Colonic mucosa (tissue), 4 donors: ENCODE measurements at regions not wholly inside any gene's neighbourhood (a gene's known extent, or its start where the extent isn't known, plus 50 kb on each side); places are given as distances from the start of the nearest gene placed in this dataset.

ENCODE experiments used
- DNase-seq: peaks from one replicate; pipeline ENCODE4 v3.0.0-alpha.2; 2020
- H3K27ac ChIP-seq: fragments of 200-600 bp; one replicate; pipeline ENCODE4 v1.8.0; 2021
- H3K27me3 ChIP-seq: fragments of 200-600 bp; one replicate; pipeline ENCODE4 v1.8.0; 2021
- H3K36me3 ChIP-seq: fragments of 200-600 bp; one replicate; pipeline ENCODE4 v1.8.0; 2021
- H3K4me1 ChIP-seq: fragments of 200-600 bp; one replicate; pipeline ENCODE4 v1.8.0; 2021; ENCODE audit warnings: mild to moderate bottlenecking
- H3K4me3 ChIP-seq: fragments of 200-600 bp; one replicate; pipeline ENCODE4 v1.8.0; 2021
- H3K9ac ChIP-seq, 2 donors: one replicate each; pipeline ENCODE4 v1.7.0; 2013; ENCODE audit warnings: control low read depth in 2 of 2, low read depth in 2 of 2, low read length in 2 of 2
- H3K9me3 ChIP-seq: fragments of 200-600 bp; one replicate; pipeline ENCODE4 v1.8.0; 2021
- intact Hi-C: fragments of 100-400 bp; cut with DNase I; formaldehyde crosslinking; loops from one replicate; pipeline ENCODE4 v1.14.1; 2022
- TF ChIP-seq, protein P1 (sequence below): fragments of 200-600 bp; IDR thresholded peaks from one replicate; pipeline ENCODE4 v1.8.0; 2022; ENCODE audit warnings: antibody characterized with exemption, mild to moderate bottlenecking
- donor health status: healthy.
- donor health status: DM: no; HTN: no; CAD: no.
- donor health status: DM: no; HTN: no; CAD: no.

- H3K4me3 ChIP-seq = no peak overlapping the region
- no peak overlapping the region for H3K9ac ChIP-seq
- H3K27me3 ChIP-seq = no peaks in the 10 kb centered on the region
- intact Hi-C loops = no loop called here
- no peak for DNase-seq
- TF ChIP-seq, protein P1, sequence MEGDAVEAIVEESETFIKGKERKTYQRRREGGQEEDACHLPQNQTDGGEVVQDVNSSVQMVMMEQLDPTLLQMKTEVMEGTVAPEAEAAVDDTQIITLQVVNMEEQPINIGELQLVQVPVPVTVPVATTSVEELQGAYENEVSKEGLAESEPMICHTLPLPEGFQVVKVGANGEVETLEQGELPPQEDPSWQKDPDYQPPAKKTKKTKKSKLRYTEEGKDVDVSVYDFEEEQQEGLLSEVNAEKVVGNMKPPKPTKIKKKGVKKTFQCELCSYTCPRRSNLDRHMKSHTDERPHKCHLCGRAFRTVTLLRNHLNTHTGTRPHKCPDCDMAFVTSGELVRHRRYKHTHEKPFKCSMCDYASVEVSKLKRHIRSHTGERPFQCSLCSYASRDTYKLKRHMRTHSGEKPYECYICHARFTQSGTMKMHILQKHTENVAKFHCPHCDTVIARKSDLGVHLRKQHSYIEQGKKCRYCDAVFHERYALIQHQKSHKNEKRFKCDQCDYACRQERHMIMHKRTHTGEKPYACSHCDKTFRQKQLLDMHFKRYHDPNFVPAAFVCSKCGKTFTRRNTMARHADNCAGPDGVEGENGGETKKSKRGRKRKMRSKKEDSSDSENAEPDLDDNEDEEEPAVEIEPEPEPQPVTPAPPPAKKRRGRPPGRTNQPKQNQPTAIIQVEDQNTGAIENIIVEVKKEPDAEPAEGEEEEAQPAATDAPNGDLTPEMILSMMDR = no peak
- no peaks in the 10 kb centered on the region for H3K9me3 ChIP-seq
- H3K27ac ChIP-seq = no peak overlapping the region
- H3K4me1 ChIP-seq = no peaks in the 10 kb centered on the region
- no peaks in the 10 kb centered on the region for H3K36me3 ChIP-seq
Observed at GRCh38 chr11:119511614-119512306, 88.8 kb upstream of the THY1 start.

DNA sequence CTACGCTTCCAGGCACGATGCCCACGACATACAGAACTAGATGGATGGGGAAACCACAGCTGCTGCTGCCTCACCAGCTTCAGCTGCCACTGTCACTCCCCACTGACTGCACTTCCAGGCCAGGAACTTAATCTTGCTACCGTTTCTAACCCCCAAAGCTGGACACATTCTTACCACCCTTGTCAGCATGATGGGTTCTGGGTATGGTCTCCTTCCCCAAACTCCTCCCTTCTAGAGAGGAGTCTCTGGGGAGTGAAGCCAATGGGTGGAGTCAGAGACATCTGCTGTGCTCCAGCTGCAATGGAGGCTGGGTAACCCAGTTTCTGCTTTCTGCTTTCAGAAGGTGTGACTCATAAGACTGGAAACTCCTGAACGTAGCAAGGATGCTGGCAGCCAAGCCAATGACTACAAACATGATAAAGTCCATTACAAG lies 87.0 kb upstream of the THY1 start:
- Histone ChIP-seq H3K9ac (no peak overlapping the region), H3K9me3 (no peaks in the 10 kb centered on the region), H3K4me1 (no peaks in the 10 kb centered on the region), H3K4me3 (no peak overlapping the region), H3K27me3 (no peaks in the 10 kb centered on the region), H3K27ac (no peak overlapping the region), H3K36me3 (no peaks in the 10 kb centered on the region)
- intact Hi-C loops = no loop called here
- TF ChIP-seq, protein P1 = no peak
- DNase-seq = peak; percentile 23

DNA sequence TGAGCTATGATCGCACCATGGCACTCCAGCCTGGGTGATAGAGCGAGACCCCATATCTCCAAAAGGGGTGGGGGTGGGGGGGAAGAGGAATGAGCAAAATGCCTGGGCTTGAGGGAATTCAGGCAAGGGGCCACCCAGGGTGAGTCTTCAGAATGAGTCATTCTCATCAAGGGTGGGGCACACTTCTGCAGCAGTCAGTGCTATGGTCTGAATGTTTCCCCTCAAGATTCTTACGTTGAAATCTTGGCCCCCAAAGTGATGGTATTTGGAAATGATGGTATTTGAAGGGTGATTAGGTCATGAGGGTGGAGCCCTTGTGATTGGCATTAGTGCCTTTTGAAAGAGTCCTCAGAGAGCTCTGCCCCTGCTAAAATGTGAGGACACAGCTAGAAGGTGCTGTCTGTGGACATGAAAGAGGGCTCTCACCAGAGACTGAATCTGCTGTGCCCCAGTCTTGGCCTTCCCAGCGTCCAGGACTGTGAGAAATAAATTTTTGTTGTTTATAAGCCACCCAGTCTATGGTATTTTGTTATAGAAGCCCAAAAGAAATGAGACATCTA lies 86.4 kb upstream of the THY1 start:
- Histone ChIP-seq H3K4me1 (no peaks in the 10 kb centered on the region), H3K36me3 (no peaks in the 10 kb centered on the region), H3K27me3 (no peaks in the 10 kb centered on the region), H3K9ac (no peak overlapping the region), H3K4me3 (no peak overlapping the region), H3K27ac (no peak overlapping the region), H3K9me3 (no peaks in the 10 kb centered on the region)
- intact Hi-C loops = no loop called here
- TF ChIP-seq, protein P1 = no peak
- DNase-seq = no peak

DNA sequence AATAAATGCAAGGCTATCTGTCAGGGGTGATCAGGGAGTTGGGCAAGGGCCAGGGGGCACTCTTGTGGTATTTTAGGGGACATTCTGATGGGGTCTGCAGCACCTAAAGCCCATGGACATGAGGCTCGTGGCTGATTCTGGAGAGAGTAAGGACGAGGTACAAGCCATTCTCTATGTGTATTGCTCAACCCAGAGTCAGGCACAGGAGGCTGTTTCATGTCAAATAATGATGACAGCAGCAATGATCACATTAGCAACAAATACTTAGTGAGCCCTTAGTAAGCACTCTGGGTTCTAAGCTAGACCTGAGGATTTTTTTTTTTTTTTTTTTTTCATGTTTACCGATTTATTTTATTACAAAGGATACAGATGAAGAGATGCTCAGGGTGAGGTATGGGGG lies 83.5 kb upstream of the THY1 start:
- Histone ChIP-seq H3K9ac (no peak overlapping the region), H3K4me3 (no peak overlapping the region), H3K27ac (no peak overlapping the region), H3K9me3 (no peaks in the 10 kb centered on the region), H3K27me3 (no peaks in the 10 kb centered on the region), H3K4me1 (no peaks in the 10 kb centered on the region), H3K36me3 (no peaks in the 10 kb centered on the region)
- DNase-seq = no peak
- intact Hi-C loops = no loop called here
- TF ChIP-seq, protein P1 = no peak

DNA sequence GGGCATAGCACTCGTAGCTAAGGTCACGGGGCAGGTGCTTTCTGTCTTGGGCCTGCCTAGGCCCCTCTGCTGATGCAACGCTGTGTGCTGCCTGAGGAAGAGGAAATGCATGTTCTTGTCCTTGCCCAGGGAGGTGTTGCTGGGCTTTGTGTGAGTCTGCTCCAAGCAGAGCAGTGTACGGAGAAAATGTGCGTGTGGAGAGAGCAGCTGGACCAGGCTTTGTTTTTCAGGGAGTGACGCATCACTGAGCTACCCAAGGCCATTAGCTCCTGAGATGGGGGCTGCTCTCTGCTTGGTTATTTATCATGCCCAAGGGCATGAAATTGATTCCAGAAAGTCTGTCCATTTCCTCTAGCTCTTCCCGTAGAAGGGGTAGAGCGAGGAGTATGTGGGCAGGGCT lies 82.9 kb upstream of the THY1 start:
- Histone ChIP-seq H3K4me3 (no peak overlapping the region), H3K36me3 (no peaks in the 10 kb centered on the region), H3K27me3 (no peaks in the 10 kb centered on the region), H3K4me1 (no peaks in the 10 kb centered on the region), H3K9ac (no peak overlapping the region), H3K27ac (no peak overlapping the region), H3K9me3 (no peaks in the 10 kb centered on the region)
- intact Hi-C loops = no loop called here
- TF ChIP-seq, protein P1 = no peak
- DNase-seq = no peak
